Stimulated activated CD4-positive, alpha-beta T cell treated with anti-CD3 and anti-CD28 coated beads, Interleukin-15, amount 100 ng/mL, for 48 hours (primary cell): ENCODE measurements at regions not wholly inside any gene's neighbourhood (a gene's known extent, or its start where the extent isn't known, plus 50 kb on each side); places are given as distances from the start of the nearest gene placed in this dataset.

Source experiments
- DNase-seq, 2 donors: peaks; one replicate each; pipeline ENCODE4 v3.0.0-alpha.2; 2020; ENCODE audit warnings: low read depth in 2 of 2

DNA sequence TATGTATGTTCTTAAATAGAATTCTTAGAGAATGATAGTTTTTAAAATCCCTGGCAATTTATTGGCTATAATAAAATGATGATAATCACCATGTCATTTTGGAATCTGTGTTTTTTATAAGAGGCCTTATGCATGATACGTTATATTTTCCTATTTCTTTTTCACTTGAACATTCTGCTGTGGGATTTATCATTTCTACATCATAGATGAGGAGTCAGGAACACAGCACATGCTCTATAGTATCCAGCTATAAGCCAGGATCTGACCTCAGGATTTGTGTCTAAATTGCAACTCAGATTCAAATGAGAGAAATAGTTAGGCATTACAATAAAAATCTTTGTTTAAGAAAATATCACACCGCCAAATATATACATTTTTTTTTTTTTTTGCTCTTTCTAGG is 928.0 kb downstream of the EFNB2 start:
- DNase-seq, result no peak

DNA sequence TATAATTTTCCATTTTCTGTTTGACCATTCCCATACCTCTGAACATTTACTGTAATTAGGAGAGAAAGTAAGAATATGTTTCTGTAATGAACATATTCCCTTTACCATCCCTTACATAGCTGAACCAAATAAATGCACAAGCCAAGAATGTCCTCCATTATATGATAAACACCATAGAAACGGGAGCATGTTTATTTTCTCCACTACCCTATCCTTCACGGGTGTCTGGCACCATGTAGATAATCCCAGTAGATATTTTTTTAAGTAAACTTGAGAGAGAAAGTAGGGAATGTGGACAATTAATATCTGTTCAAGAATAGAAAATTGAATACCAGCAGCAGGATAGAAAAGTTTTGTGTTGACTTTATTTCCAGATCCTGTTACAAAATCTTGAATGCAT is 928.4 kb downstream of the EFNB2 start:
- no peak for DNase-seq

DNA sequence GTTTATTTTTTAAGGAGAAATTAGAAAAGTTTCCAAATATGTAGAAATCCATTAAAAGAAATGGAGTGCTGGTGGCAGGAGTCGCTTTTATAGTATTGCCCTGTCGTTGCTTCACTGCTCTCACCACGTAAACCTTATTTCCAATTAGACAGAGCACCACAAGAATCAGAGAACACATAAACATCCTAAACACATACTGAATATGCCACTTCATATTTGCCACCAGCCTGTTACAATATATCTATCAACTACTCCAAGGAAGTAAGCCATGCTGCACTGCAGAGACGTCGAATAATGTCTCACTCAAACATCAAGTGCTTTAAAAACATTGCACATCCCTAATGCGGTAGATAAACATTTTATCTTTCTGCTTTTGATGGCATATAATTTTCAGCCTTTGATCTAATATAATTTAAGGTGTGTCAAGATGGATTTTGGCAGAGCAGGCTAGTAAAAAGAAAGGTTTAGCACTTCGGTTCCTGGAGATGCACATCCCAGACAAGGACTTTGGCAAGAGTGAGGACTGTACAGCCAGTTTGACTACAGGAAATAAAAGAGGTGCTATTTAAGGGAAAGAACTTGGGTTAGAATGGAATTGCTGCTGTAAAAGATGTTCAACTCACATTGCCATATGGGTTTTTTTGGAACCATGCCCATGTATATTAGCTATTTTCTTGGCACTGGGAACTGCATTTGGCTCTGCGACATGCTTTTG is 932.3 kb downstream of the EFNB2 start:
- DNase-seq, result no peak

DNA sequence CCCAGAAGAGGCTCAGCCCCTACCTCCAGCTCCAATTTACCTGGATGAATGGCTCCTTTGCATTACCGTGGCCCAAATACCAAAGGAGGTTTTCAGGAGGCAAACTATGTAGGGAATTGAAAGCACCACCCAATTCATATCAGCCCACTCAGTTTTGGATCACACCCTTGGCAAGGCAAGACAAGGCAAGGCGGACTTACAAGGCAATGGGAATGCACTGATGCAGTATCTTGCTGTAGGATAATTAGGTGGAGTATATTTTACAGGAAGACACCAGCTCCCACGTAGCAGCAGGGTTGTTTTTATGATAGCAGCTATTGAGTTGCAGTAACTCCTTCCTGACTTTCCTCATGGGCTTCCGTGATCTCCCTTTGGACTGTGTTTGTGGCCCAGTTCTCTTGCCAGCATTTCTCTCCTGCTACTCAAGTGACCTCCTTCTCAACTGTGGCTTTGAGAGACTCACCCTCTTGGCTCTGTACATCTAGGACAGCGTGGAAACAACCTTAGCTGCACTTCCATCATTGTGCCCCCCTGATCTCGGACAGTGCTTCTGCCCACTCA is 935.9 kb downstream of the EFNB2 start:
- DNase-seq, result no peak

- no peak for DNase-seq
These were observed 936.9 kb downstream of the EFNB2 start for GRCh38 chr13:105598529-105598928.

GRCh38 chr13:105597573-105597972 is 937.9 kb downstream of the EFNB2 start:
- no peak for DNase-seq

GRCh38 chr13:105595471-105595870 is 940.0 kb downstream of the EFNB2 start:
- DNase-seq, result no peak

GRCh38 chr13:105591277-105591676 is 944.2 kb downstream of the EFNB2 start:
- no peak for DNase-seq

DNA sequence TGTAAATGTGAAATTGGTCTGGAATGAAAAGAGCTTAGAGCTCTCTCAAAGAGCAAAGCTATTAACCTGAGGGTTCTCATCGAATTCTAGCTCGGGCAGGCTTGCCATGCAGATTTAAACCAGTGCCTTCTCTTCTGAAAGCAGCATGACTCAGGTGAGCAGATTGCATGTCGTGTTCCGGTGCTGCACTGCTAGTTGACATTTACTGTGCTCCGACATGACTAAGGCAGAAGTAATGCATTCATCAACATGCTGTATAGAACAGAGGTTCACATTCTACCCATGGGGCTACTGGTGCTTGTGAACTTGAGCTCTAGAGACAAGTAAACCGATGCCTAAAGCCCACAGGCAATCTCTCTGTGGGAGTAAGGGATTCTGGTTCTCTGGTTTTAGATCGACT is 947.7 kb downstream of the EFNB2 start:
- DNase-seq, result no peak

GRCh38 chr13:105579821-105580710 is 955.4 kb downstream of the EFNB2 start:
- no peak for DNase-seq

DNA sequence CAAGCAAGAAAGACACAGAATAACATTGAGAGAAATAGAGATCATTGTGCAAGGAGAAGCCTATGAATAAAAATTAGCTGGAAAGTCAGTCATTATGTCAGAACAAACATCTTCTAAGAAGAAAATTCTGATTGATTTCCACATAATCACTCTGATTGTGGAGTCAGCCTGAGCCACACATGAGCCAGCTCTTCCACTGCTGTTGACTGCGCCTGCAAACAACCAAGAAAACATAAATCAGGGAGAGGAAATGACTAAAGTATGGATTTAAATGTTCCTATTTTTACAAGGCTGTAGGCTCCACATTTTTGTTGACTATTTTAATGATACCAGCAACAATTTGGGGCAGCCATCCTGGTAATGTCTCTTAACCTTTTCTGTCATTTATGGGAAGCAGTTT is 962.3 kb downstream of the EFNB2 start:
- no peak for DNase-seq

GRCh38 chr13:105572401-105572800 is 963.1 kb downstream of the EFNB2 start:
- DNase-seq, result no peak

DNA sequence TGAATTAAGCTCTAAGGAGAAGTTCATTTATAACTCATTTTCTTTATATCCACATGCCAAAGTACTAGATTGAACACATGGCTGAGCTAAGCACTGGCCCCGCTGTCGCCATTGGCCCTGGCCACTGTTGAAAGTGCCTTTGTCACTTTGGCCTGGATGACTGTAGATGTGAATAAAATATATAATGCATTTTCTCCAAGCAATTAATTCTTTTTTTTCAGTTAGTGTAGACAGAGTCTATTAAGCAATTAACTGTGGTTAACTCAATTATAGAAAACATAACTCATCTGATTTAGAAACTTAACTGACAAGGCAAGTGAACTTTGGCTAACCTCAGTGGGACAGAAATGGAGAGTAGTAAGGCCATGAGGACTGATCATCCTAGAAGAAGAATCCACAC is 965.6 kb downstream of the EFNB2 start:
- no peak for DNase-seq

GRCh38 chr13:105567951-105568525 is 967.4 kb downstream of the EFNB2 start:
- DNase-seq, result no peak

- DNase-seq, result no peak
These were observed 970.2 kb downstream of the EFNB2 start for GRCh38 chr13:105565136-105565727.

DNA sequence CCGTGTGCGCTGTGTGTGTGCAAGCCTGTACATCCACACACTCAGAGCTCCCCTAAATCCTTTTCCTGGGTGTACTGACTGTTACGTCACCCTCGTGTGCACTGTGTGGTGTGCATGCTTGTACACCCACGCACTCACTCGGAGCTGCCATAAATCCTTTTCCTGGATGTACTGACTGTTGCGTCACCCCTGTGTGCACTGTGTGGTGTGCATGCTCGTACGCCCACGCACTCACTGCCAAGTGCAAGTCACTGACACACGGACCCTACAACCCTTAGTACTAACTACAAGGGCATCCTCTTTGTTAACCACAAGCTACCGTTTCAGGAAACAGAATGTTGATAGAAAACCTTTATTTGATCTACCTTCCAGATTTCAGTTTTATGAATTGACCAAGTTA is 983.4 kb downstream of the EFNB2 start:
- no peak for DNase-seq

DNA sequence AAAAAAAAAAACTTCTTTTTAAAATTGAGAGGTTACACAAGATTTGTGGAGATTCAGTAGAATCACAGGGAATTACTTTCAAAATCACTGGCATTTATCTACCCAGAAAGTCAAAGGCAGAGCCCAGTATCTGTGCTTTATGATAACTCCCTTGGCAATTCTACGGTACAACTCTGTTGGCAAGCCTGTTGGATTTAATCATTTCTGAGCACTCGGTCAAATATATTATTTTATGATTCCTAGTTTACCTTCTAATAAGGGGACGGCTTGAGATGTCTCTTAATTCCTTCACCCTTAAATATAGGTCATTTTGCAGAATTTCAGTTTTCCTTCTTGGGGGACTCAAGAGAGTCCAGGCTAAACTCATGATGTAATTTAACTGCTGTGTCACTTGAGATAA is 987.6 kb downstream of the EFNB2 start:
- no peak for DNase-seq

- no peak for DNase-seq
These were observed 989.7 kb downstream of the EFNB2 start for GRCh38 chr13:105545811-105546210.

GRCh38 chr13:105543742-105544141 is 991.7 kb downstream of the EFNB2 start:
- DNase-seq, result no peak

DNA sequence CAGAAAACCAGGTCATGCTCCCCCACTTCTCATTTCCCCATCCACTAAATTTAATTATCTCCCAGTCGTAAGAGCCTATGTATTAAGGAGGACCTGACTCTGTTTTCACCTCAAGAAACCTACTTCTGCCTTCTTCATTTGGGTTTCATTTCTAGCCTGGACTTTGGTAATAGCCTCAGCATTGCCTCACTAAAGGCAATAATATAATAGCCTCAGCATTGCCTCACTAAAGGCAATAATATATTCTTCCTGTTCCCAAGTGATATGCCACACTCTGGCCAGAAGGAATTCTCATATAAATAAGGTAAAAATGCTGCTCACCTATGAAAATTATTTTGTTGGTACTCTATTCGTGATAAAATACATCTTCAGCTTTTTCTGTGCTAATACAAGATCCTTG is 993.9 kb downstream of the EFNB2 start:
- no peak for DNase-seq

DNA sequence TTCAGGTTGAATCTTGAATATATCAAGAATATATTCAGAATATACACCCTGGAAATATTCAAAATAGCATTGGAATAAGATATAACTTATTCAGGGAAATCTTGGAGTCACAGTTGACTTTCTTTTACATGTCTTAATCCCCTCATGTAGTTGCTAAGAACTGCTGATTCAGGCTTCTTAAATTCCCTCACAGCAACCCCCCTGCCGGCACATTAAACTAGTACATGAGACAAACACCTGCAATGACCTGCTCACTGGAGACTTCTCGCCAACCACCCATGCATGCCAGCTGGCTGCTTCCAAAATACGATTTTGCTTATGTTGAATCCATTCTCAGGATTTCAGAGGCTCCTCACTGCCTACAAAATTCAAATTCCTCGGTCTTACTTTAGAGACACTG is 997.1 kb downstream of the EFNB2 start:
- DNase-seq, result no peak

GRCh38 chr13:105537113-105537512 is 998.3 kb downstream of the EFNB2 start:
- no peak for DNase-seq
